ENCODE measurements at regions not wholly inside any gene's neighbourhood (a gene's known extent, or its start where the extent isn't known, plus 50 kb on each side); places are given as distances from the start of the nearest gene placed in this dataset.

GRCh38 chr5:54845567-54845941, 139.8 kb downstream of the ESM1 start:
- Histone ChIP-seq H3K4me3 (ENCODE audit: low read depth, low read length) (no peak overlapping the region), H3K27me3 (ENCODE audit: control insufficient read depth, insufficient read depth, low read length) (no peaks in the 10 kb centered on the region), H3K36me3 (ENCODE audit: control insufficient read depth, insufficient read depth, low read length) (no peaks in the 10 kb centered on the region)
- FAIRE-seq (peak; percentile 64), DNase-seq (ENCODE audit: low read depth) (peak; percentile 58)
- TF ChIP-seq, protein P1, sequence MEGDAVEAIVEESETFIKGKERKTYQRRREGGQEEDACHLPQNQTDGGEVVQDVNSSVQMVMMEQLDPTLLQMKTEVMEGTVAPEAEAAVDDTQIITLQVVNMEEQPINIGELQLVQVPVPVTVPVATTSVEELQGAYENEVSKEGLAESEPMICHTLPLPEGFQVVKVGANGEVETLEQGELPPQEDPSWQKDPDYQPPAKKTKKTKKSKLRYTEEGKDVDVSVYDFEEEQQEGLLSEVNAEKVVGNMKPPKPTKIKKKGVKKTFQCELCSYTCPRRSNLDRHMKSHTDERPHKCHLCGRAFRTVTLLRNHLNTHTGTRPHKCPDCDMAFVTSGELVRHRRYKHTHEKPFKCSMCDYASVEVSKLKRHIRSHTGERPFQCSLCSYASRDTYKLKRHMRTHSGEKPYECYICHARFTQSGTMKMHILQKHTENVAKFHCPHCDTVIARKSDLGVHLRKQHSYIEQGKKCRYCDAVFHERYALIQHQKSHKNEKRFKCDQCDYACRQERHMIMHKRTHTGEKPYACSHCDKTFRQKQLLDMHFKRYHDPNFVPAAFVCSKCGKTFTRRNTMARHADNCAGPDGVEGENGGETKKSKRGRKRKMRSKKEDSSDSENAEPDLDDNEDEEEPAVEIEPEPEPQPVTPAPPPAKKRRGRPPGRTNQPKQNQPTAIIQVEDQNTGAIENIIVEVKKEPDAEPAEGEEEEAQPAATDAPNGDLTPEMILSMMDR (IDR thresholded peaks at IDR 0.05; ENCODE audit: insufficient read depth, low read length, severe bottlenecking) = no peak

GRCh38 chr5:54844905-54845566, 140.4 kb downstream of the ESM1 start:
- H3K4me3 ChIP-seq (ENCODE audit: low read depth, low read length) = no peak overlapping the region
- no peaks in the 10 kb centered on the region for H3K27me3 ChIP-seq (ENCODE audit: control insufficient read depth, insufficient read depth, low read length)
- H3K36me3 ChIP-seq (ENCODE audit: control insufficient read depth, insufficient read depth, low read length) = no peaks in the 10 kb centered on the region
- FAIRE-seq = no peak
- DNase-seq (ENCODE audit: low read depth) = peak; percentile 60
- TF ChIP-seq, protein P1 (IDR thresholded peaks at IDR 0.05; ENCODE audit: insufficient read depth, low read length, severe bottlenecking) = peak; percentile 7

GRCh38 chr5:54844266-54844665, 141.1 kb downstream of the ESM1 start:
- Histone ChIP-seq H3K36me3 (ENCODE audit: control insufficient read depth, insufficient read depth, low read length) (no peaks in the 10 kb centered on the region), H3K27me3 (ENCODE audit: control insufficient read depth, insufficient read depth, low read length) (no peaks in the 10 kb centered on the region), H3K4me3 (ENCODE audit: low read depth, low read length) (no peak overlapping the region)
- TF ChIP-seq, protein P1 (IDR thresholded peaks at IDR 0.05; ENCODE audit: insufficient read depth, low read length, severe bottlenecking) = no peak
- no peak for DNase-seq (ENCODE audit: low read depth)
- FAIRE-seq = no peak

GRCh38 chr5:54841481-54841880, 143.9 kb downstream of the ESM1 start:
- TF ChIP-seq, protein P1 (IDR thresholded peaks at IDR 0.05; ENCODE audit: insufficient read depth, low read length, severe bottlenecking) = no peak
- DNase-seq (ENCODE audit: low read depth) (no peak), FAIRE-seq (no peak)
- no peak overlapping the region for H3K4me3 ChIP-seq (ENCODE audit: low read depth, low read length)
- no peaks in the 10 kb centered on the region for H3K36me3 ChIP-seq (ENCODE audit: control insufficient read depth, insufficient read depth, low read length)
- no peaks in the 10 kb centered on the region for H3K27me3 ChIP-seq (ENCODE audit: control insufficient read depth, insufficient read depth, low read length)

DNA sequence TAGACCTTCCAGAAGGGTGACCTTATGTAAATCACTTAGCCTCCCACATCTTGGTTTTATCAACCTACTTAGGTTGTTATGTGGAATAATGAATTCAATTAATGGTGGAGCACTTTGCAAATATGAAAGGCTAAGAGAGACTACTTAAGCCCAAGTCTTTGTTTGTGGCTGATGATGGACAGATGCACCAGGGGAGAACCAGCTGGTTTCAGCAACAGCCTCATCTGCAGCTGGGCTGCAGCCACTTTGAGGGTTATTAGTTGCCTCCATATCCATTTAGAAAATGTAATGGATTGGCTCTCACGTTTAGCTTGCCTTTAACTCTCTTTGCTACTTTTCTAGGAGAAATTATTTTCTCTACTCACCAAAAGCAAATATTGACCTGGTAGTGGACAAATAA, 146.6 kb downstream of the ESM1 start:
- TF ChIP-seq, protein P1 (IDR thresholded peaks at IDR 0.05; ENCODE audit: insufficient read depth, low read length, severe bottlenecking) = no peak
- H3K4me3 ChIP-seq (ENCODE audit: low read depth, low read length) = no peak overlapping the region
- no peaks in the 10 kb centered on the region for H3K27me3 ChIP-seq (ENCODE audit: control insufficient read depth, insufficient read depth, low read length)
- DNase-seq (ENCODE audit: low read depth) = no peak
- no peak for FAIRE-seq
- H3K36me3 ChIP-seq (ENCODE audit: control insufficient read depth, insufficient read depth, low read length) = no peaks in the 10 kb centered on the region

GRCh38 chr5:54837981-54838380, 147.4 kb downstream of the ESM1 start:
- DNase-seq (ENCODE audit: low read depth) = no peak
- Histone ChIP-seq H3K27me3 (ENCODE audit: control insufficient read depth, insufficient read depth, low read length) (no peaks in the 10 kb centered on the region), H3K36me3 (ENCODE audit: control insufficient read depth, insufficient read depth, low read length) (no peaks in the 10 kb centered on the region), H3K4me3 (ENCODE audit: low read depth, low read length) (no peak overlapping the region)
- TF ChIP-seq, protein P1 (IDR thresholded peaks at IDR 0.05; ENCODE audit: insufficient read depth, low read length, severe bottlenecking) = no peak
- FAIRE-seq = no peak

Measured in bronchial epithelial cell (primary cell).